H7 (cell line): ENCODE measurements at regions not wholly inside any gene's neighbourhood (a gene's known extent, or its start where the extent isn't known, plus 50 kb on each side); places are given as distances from the start of the nearest gene placed in this dataset.

Experiments
- DNase-seq: peaks from one replicate; pipeline ENCODE4 v3.0.0; 2012
- H3K27me3 ChIP-seq: 2 replicates; pipeline ENCODE4 v1.6.0; 2011; ENCODE audit warnings: mild to moderate bottlenecking, low read length; ENCODE audit not compliant: control insufficient read depth, insufficient read depth
- H3K36me3 ChIP-seq: replicated peaks from 2 replicates; pipeline ENCODE4 v1.5.1; 2011; ENCODE audit warnings: low read length; ENCODE audit not compliant: control insufficient read depth, insufficient read depth
- H3K4me3 ChIP-seq: 2 replicates; pipeline ENCODE4 v1.5.1; 2011; ENCODE audit warnings: low read depth, mild to moderate bottlenecking, control low read depth, low read length, moderate library complexity; ENCODE audit not compliant: insufficient read depth

DNA sequence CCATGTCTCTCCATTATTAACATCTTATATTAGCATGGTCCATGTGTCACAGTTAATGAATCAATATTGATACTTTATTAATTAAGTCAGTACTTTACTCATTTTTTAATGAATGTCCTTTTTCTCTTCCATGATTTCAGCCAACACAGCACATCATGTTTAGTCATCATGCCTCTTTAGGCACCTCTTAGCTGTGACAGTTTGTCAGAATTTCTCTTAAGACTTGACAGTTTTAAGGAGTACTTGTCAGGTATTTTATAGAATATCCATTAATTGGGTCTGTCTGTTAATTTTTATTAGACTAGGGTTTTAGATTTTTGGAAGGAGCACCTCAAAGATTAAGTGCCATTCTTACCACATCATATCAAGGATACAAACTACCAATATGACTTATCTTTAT is 729.4 kb downstream of the HACE1 start:
- no peak for DNase-seq
- H3K27me3 ChIP-seq = no peaks in the 10 kb centered on the region
- no peak overlapping the region for H3K4me3 ChIP-seq
- no peaks in the 10 kb centered on the region for H3K36me3 ChIP-seq

- no peak overlapping the region for H3K4me3 ChIP-seq
- no peak for DNase-seq
- no peaks in the 10 kb centered on the region for H3K27me3 ChIP-seq
- no peaks in the 10 kb centered on the region for H3K36me3 ChIP-seq
Measured at GRCh38 chr6:104126315-104127005, 733.3 kb downstream of the HACE1 start.

GRCh38 chr6:104123227-104123626 is 736.5 kb downstream of the HACE1 start:
- Histone ChIP-seq H3K4me3 (no peak overlapping the region), H3K27me3 (no peaks in the 10 kb centered on the region), H3K36me3 (no peaks in the 10 kb centered on the region)
- no peak for DNase-seq

DNA sequence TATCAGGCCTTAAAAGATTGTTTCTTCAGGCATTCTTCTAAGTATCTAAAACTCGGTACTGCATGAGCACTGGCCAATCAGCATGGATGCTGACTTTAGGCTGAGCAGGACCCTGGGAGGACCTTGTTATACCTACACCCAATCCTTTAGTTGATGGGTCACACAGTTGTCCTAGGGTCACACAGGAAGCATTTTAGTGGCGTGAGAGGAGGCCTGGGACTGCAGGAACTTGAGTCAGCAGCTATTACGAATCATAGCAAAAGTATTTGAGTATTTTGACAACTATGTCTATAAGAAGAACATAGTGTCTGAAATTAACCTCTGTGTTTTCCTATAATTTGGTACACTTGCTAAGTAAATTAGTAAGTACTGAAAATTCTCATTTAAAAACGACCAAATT is 741.4 kb downstream of the HACE1 start:
- no peaks in the 10 kb centered on the region for H3K27me3 ChIP-seq
- DNase-seq = no peak
- no peak overlapping the region for H3K4me3 ChIP-seq
- no peaks in the 10 kb centered on the region for H3K36me3 ChIP-seq

DNA sequence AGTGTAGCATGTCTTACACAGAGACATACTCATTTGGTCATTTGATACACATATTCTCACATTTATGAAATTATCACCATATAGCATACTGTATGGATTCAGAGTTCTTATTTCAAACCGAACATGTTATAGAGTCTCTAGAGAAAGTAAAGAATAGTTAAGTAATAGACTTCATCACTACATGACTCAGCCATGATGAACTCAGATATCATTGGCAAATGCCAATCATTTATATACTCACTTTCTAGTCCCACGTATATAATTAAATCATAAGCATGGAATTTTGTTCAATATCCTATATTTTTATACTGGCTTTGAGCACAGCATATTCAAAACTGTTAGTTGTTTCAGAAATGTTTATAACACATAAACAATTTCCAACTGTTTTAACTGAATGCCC is 749.9 kb downstream of the HACE1 start:
- DNase-seq = no peak
- H3K36me3 ChIP-seq = no peaks in the 10 kb centered on the region
- H3K27me3 ChIP-seq = no peaks in the 10 kb centered on the region
- no peak overlapping the region for H3K4me3 ChIP-seq

- Histone ChIP-seq H3K4me3 (no peak overlapping the region), H3K27me3 (no peaks in the 10 kb centered on the region), H3K36me3 (no peaks in the 10 kb centered on the region)
- DNase-seq = no peak
Measured at GRCh38 chr6:104108634-104109033, 751.1 kb downstream of the HACE1 start.

DNA sequence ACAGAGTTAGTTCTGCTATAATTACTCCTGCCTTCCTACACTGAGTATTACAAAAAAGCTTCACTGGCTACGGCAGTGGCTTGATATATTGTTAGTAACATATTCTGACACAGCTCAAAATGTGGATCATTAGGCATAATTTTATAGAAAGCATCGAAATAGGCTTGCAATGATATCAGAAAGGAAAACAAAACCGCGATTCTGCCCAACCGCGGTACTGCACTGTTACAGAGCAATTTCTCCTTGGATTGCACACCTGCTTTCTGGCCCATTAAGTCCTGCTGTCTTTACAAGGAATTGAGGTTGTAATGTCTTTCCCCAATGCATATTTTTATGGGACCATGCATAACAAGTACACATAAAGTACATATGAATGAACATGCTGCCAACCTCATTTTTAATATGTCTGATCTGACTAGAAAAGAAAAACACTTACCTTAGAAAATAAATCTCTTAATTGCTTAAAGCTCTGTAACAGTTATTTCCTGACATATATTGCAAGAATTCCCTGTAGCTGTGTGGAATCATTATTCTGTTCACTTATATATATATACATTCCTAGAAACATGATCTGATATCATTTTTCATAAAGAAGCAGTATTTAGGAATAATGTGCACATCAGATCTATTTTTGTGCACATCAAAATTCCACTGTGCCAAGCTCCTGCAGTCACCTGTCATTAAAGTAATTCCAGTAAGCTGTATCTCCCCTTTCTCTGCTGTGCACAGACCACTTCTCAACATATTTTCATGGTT is 763.9 kb downstream of the HACE1 start:
- H3K27me3 ChIP-seq = no peaks in the 10 kb centered on the region
- H3K36me3 ChIP-seq = no peaks in the 10 kb centered on the region
- no peak for DNase-seq
- H3K4me3 ChIP-seq = no peak overlapping the region

DNA sequence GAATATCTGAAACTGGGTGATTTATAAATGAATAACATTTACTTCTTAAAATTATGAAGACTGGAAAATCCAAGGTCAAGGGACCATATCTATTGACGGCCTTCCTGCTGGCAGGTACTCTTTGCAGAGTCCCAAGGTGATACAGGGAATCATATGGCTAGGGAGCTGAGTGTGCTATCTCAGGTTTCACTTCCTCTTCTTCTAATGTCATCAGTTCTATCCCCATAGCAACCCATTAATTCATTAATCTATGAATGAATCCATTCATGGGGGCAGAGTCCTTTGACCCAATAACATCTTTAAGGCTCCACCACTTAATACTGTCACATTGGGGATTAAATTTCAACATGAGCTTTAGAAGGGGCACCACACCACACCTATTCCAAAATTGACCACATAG is 772.0 kb downstream of the HACE1 start:
- H3K27me3 ChIP-seq = no peaks in the 10 kb centered on the region
- no peak for DNase-seq
- H3K36me3 ChIP-seq = no peaks in the 10 kb centered on the region
- H3K4me3 ChIP-seq = no peak overlapping the region

DNA sequence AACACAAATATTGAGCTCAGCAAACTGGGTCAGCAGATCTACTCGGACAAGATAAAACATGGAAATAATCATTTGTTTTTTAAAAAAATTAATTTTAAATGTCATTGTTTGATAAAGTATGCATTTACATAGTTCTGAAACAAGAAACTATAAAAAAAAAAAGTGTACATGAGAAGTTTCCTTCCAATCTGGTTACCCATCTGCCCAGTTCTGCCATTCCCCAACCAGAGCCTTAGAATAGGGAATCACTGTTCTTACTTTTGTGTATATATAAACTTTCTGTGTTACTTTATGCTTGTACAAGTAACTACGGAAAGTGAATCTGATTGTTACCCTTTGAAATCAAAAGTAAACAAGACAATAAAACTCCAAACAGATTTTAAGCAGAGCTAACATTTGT is 791.4 kb downstream of the HACE1 start:
- H3K36me3 ChIP-seq = no peaks in the 10 kb centered on the region
- DNase-seq = no peak
- no peak overlapping the region for H3K4me3 ChIP-seq
- H3K27me3 ChIP-seq = no peaks in the 10 kb centered on the region

- H3K27me3 ChIP-seq = no peaks in the 10 kb centered on the region
- no peak for DNase-seq
- H3K36me3 ChIP-seq = no peaks in the 10 kb centered on the region
- no peak overlapping the region for H3K4me3 ChIP-seq
Measured at GRCh38 chr6:104064876-104065275, 794.8 kb downstream of the HACE1 start.

DNA sequence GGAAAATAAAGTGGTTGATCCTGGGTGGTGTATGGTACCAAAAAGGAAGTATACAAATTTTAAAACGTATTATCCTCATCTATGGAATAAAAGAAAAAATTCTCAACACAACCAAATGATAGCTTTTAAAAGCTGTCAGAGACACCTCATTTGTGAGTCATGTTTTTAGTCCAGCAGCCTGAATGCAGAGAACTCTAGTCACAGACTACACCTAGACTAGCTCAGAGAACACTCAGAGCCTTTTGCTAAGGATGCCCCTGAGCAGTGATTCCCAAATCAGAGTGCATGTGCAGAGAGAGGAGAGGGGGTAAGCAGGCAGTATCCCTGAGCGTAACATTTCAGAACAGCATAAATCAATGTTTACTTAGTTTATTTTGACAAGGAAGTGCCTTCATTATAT is 809.3 kb downstream of the HACE1 start:
- Histone ChIP-seq H3K27me3 (no peaks in the 10 kb centered on the region), H3K4me3 (no peak overlapping the region), H3K36me3 (no peaks in the 10 kb centered on the region)
- no peak for DNase-seq

- no peak for DNase-seq
- no peak overlapping the region for H3K4me3 ChIP-seq
- no peaks in the 10 kb centered on the region for H3K36me3 ChIP-seq
- H3K27me3 ChIP-seq = no peaks in the 10 kb centered on the region
Measured at GRCh38 chr6:104046426-104046825, 813.3 kb downstream of the HACE1 start.

- H3K27me3 ChIP-seq = no peaks in the 10 kb centered on the region
- no peak overlapping the region for H3K4me3 ChIP-seq
- no peaks in the 10 kb centered on the region for H3K36me3 ChIP-seq
- DNase-seq = no peak
Measured at GRCh38 chr6:104031346-104031745, 828.4 kb downstream of the HACE1 start.

DNA sequence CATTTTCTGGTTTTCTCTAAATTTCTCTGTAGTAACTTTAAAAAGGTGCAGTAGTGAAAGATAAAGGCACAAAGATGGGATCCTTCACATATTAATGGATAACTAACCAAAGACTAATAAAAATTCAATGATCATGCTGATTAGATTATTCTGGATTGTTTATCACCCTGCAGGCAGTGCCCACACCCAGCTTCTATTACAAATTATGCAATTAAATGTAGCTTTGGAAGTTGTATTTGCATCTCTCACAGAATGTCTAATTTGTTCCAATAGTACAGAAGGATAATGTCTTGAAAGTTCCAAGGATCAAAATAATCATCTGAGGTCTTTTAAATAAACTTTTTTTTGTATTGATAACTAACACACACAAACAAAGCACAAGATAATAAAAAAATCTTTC is 837.6 kb downstream of the HACE1 start:
- Histone ChIP-seq H3K4me3 (no peak overlapping the region), H3K27me3 (no peaks in the 10 kb centered on the region), H3K36me3 (no peaks in the 10 kb centered on the region)
- no peak for DNase-seq

- no peaks in the 10 kb centered on the region for H3K27me3 ChIP-seq
- H3K36me3 ChIP-seq = no peaks in the 10 kb centered on the region
- no peak overlapping the region for H3K4me3 ChIP-seq
- no peak for DNase-seq
Measured at GRCh38 chr6:104019075-104019753, 840.5 kb downstream of the HACE1 start.
